Motor neuron (in vitro differentiated cells): ENCODE measurements at regions not wholly inside any gene's neighbourhood (a gene's known extent, or its start where the extent isn't known, plus 50 kb on each side); places are given as distances from the start of the nearest gene placed in this dataset.

Source experiments
- ATAC-seq, 8 experiments: fragments of 200-7000 bp; cut with Tn5 transposase; replicated peaks in 6 of 8; 2 replicates each; pipeline ENCODE4 v1.8.0; 2021; ENCODE audit warnings: mild to moderate bottlenecking in 8 of 8, moderate library complexity in 8 of 8
- H3K27ac ChIP-seq, 2 donors: fragments of 250-450 bp; sonication (Bioruptor Pico); 2 replicates each; pipeline ENCODE4 v1.9.0; 2021; ENCODE audit warnings: antibody characterized with exemption in 2 of 2, mild to moderate bottlenecking in 2 of 2, moderate library complexity in 1 of 2
- H3K4me1 ChIP-seq, 2 donors: fragments of 250-450 bp; sonication (Bioruptor Pico); replicated peaks in 1 of 2; 2 replicates each; pipeline ENCODE4 v1.6.1; 2021; ENCODE audit warnings: antibody characterized with exemption in 2 of 2, mild to moderate bottlenecking in 2 of 2, moderate library complexity in 1 of 2
- H3K4me3 ChIP-seq, 5 donors: fragments of 250-450 bp; sonication (Bioruptor Pico); 2 replicates each; pipeline ENCODE4 v1.9.0; 2021; ENCODE audit warnings: antibody characterized with exemption in 5 of 5, mild to moderate bottlenecking in 5 of 5, moderate library complexity in 4 of 5
- WGBS, 10 experiments: fragments of 450-650 bp; shearing (Covaris generic); methylation state at CpG; one replicate each; pipeline ENCODE4 v1.0.0; 2022; 5-methylcytosine and 5-hydroxymethylcytosine counted together
- in situ Hi-C, 9 experiments: fragments of 400-800 bp; cut with MboI; loops; one replicate each; pipeline ENCODE4 v1.15.0; 2021; ENCODE audit warnings: low sequenced_read_pairs in 9 of 9, low pct_unique_long_range_greater_than_20kb in 2 of 9; ENCODE audit not compliant: unreplicated experiment in 9 of 9

GRCh38 chr7:136514776-136515175 is 353.7 kb upstream of the CHRM2 start:
- Histone ChIP-seq H3K4me3 (no peak overlapping the region), H3K4me1 (peaks cover 0 to 3% of the 10 kb centered on the region in 2 donors), H3K27ac (no peak overlapping the region)
- 0 to 86% (median 67%) methylated on average over 1 to 2 of the region's 2 CpGs; no CpG with 5 or more reads in 3 of the 10 experiments for WGBS, 10 experiments
- in situ Hi-C loops: no loop called here
- no peak for ATAC-seq

GRCh38 chr7:136513744-136514143 is 354.7 kb upstream of the CHRM2 start:
- no peak overlapping the region for H3K27ac ChIP-seq
- 0 to 95% (median 78%) methylated on average over 1 to 2 of the region's 2 CpGs; no CpG with 5 or more reads in 1 of the 10 experiments for WGBS, 10 experiments
- no peak overlapping the region for H3K4me3 ChIP-seq
- peaks cover 0 to 3% of the 10 kb centered on the region in 2 donors for H3K4me1 ChIP-seq
- no peak for ATAC-seq
- in situ Hi-C loops: no loop called here

GRCh38 chr7:136509466-136509865 is 359.0 kb upstream of the CHRM2 start:
- 0 to 100% (median 60%) methylated on average over 1 to 2 of the region's 3 CpGs; no CpG with 5 or more reads in 2 of the 10 experiments for WGBS, 10 experiments
- no peak overlapping the region for H3K27ac ChIP-seq

DNA sequence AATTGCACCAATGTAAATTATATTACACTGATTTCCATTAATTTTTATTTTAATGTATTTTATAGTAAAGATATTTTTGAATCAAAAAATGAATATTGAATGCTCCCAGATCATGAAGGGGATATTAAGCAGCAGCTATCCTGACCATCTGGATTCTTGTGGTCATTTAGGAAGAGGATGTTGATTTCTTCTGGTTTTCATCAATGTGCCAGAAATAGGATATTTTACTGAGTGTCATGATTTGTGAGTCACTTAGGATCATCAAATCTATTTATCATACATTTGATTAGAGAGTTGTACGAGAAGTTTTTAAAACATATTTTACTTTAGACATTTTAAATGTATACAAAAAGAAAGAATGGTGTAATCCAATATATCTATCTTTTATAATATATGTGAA is 366.3 kb upstream of the CHRM2 start:
- Histone ChIP-seq H3K4me1 (peaks cover 0 to 2% of the 10 kb centered on the region in 2 donors), H3K4me3 (no peak overlapping the region), H3K27ac (no peak overlapping the region)
- in situ Hi-C loops: no loop called here
- ATAC-seq: no peak
- WGBS, 10 experiments: 0 to 100% (median 73%) methylated on average over 1 of the region's 1 CpG

More at GRCh38 chr7:136509466-136509865, 359.0 kb upstream of the CHRM2 start:
- Histone ChIP-seq H3K4me3 (no peak overlapping the region), H3K4me1 (peaks cover 0 to 2% of the 10 kb centered on the region in 2 donors)
- ATAC-seq: no peak
- in situ Hi-C loops: no loop called here

DNA sequence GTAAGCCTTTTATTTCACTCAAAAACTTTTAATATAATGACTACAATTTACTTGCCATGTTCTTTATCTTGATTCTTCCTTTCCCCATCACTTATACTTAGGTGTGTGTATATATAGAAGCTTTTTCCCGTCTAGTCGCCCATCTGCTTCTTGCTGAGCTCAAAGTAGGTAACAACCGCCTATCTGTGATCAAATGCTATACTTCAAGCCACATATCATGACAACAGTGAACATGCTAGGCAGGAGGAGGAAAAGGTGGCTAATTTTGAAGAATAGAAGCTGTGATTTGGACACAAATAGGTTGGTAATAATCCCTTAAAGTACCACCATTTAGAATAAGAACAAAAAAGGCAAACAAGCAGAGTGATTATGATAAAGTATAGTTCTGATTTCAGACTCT is 367.3 kb upstream of the CHRM2 start:
- H3K27ac ChIP-seq: no peak overlapping the region
- in situ Hi-C loops: no loop called here
- ATAC-seq: no peak
- H3K4me3 ChIP-seq: no peak overlapping the region
- peaks cover 6 to 9% of the 10 kb centered on the region in 2 donors for H3K4me1 ChIP-seq
- 20 to 100% (median 83%) methylated on average over 1 to 3 of the region's 3 CpGs; no CpG with 5 or more reads in 1 of the 10 experiments for WGBS, 10 experiments

DNA sequence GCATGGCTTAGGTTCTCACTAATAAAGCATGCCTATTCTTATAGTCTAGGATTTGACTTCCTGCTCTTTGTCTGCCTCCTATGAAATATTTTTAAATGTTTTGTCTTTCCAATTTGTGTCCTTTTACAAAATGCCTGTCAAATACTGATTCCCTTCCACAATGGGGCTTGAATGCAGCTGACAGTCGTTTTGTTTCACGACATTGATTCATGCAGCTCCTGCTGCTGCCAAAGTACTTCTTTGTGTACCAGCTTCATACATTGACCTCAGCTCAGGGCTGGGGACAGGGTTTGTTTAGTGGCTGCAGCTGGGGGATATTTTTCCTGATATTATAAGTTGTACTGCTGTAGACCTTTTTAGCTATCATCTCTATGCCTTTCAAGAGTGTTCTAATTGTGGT is 371.9 kb upstream of the CHRM2 start:
- H3K4me3 ChIP-seq: no peak overlapping the region
- H3K27ac ChIP-seq: no peak overlapping the region
- peak in 5 of 8 experiments; percentile 67 to 94 (median 73) for ATAC-seq
- H3K4me1 ChIP-seq: peaks cover 6 to 9% of the 10 kb centered on the region in 2 donors
- WGBS, 10 experiments: 0 to 24% (median 4%) methylated on average over 1 to 2 of the region's 2 CpGs; no CpG with 5 or more reads in 2 of the 10 experiments
- in situ Hi-C loops: no loop called here

GRCh38 chr7:136495081-136495480 is 373.4 kb upstream of the CHRM2 start:
- in situ Hi-C loops: no loop called here
- no peak for ATAC-seq
- Histone ChIP-seq H3K27ac (no peak overlapping the region), H3K4me1 (peaks cover 6 to 9% of the 10 kb centered on the region in 2 donors), H3K4me3 (no peak overlapping the region)
- WGBS, 10 experiments: 100% methylated on average over 1 to 2 of the region's 4 CpGs; no CpG with 5 or more reads in 8 of the 10 experiments

DNA sequence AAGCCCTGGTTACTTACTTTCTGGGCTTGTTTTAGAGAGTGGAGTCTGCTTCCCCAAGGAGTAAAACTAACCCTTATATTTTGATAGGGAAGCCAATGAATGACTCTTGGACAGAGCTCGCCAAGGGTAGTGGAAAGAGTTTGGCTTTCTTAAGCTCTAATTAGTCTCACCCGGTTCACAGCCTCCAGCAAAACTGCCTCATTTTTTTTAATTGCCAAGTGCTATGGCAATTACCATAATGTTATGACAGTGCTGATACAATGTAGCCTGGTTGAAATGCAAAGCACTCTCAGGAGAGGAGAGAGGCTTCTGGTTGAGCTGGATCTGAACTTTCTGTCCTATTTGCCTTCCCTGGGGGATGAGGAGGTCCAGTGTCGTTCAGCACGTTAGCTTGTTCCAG is 376.1 kb upstream of the CHRM2 start:
- in situ Hi-C loops: no loop called here
- Histone ChIP-seq H3K27ac (no peak overlapping the region), H3K4me3 (no peak overlapping the region), H3K4me1 (peaks cover 6 to 9% of the 10 kb centered on the region in 2 donors)
- WGBS, 10 experiments: 10 to 100% (median 79%) methylated on average over 1 to 4 of the region's 4 CpGs; no CpG with 5 or more reads in 1 of the 10 experiments
- ATAC-seq: no peak

DNA sequence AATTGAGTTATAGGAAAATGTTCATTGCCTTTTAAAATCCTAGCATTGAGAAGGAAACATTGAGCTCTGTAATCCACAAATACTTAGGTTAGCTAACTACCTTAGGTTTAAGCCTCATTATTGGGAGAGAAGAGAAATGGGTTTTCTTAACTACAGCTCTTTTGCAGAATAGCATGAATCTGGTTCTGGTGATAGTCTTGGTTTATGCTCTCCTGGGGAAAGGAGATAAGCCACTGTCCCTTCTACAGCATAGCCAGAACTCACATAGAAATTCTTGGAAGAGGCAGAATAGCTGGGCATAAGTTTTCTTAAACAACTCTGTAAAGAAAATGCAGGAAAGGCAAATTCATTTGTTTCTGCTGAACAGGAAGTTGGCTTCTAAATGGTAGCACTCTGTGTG is 378.6 kb upstream of the CHRM2 start:
- in situ Hi-C loops: no loop called here
- Histone ChIP-seq H3K27ac (no peak overlapping the region), H3K4me1 (no peaks in the 10 kb centered on the region), H3K4me3 (no peak overlapping the region)
- ATAC-seq: no peak

DNA sequence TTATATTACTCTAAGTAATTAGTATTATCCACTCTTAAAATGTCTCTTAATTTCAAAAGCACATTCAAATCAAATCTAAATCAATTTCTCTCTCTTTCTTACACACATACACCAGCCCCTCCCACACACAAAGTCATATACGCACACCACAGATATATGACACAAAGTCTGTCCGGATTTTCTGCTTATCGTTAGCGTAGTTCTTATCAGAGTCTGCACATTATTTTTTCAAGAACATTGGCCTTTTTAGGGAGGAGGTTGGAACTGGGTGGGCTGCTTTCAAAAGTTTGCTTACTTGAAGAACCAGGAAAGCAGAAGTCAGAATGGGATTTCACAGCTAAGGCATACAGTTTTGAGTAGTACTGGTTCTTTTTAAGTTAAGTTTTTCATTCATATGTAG is 387.6 kb upstream of the CHRM2 start:
- WGBS, 10 experiments: 25 to 92% (median 70%) methylated on average over 2 to 4 of the region's 4 CpGs; no CpG with 5 or more reads in 1 of the 10 experiments
- Histone ChIP-seq H3K4me3 (no peak overlapping the region), H3K27ac (no peak overlapping the region), H3K4me1 (peaks cover 0 to 2% of the 10 kb centered on the region in 2 donors)
- in situ Hi-C loops: no loop called here
- no peak for ATAC-seq

DNA sequence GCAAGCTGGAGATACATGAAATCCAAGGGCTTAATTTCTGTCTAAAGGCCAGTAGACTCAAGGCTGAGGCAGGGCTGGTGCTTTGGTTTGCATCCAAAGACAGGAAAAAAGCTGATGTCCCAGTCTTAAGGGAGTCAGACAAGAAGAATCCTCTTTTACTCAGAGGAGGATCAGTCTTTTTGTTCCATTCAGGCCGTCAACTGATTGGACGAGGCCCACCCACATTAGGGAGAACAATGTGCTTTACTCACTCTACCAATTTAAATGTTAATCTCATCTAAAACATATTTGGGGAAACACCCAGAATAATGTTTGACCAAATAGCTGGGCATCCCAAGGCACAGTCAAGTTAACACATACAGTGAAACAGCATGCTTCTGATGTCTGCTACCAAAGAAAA is 388.5 kb upstream of the CHRM2 start:
- in situ Hi-C loops: no loop called here
- 0 to 60% (median 47%) methylated on average over 1 to 2 of the region's 2 CpGs; no CpG with 5 or more reads in 4 of the 10 experiments for WGBS, 10 experiments
- no peak overlapping the region for H3K4me3 ChIP-seq
- no peak for ATAC-seq
- H3K4me1 ChIP-seq: peaks cover 0 to 2% of the 10 kb centered on the region in 2 donors
- no peak overlapping the region for H3K27ac ChIP-seq

DNA sequence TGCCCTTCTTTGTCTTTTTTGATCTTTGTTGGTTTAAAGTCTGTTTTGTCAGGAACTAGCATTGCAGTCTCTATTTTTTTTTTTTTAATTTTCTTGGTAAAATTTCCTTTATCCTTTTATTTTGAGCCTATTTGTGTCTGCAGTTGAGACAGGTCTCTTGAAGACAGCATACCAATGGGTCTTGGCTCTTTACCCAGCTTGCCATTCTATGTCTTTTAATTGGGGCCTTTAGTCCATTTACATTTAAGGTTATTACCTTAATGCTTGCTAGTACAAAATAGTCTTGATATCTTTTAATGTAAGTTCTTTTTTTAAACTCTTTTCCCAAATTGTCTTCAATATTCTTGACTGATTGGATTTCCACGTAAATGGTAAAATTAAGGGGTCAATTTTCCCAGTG is 398.3 kb upstream of the CHRM2 start:
- no peak for ATAC-seq
- Histone ChIP-seq H3K4me3 (no peak overlapping the region), H3K27ac (no peak overlapping the region), H3K4me1 (no peaks in the 10 kb centered on the region)
- 0 to 100% (median 73%) methylated on average over 1 of the region's 1 CpG; no CpG with 5 or more reads in 1 of the 10 experiments for WGBS, 10 experiments
- in situ Hi-C loops: no loop called here

DNA sequence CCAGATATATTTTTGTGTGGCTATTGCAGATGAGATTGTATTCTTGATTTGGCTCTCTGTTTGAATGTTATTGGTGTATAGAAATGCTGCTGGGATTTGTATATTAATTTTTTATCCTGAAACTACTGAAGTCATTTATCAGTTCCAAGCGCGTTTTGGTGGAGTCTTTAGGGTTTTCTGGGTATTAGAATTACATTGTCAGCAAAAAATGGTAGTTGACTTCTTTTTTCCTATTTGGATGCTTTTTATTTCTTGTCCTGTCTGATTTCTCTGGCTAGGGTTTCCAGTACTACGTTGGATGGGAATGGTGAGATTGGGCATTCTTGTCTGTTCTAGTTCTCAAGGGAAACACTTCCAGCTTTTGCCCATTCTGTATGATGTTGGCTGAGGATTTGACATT is 415.5 kb upstream of the CHRM2 start:
- no peak for ATAC-seq
- no peak overlapping the region for H3K27ac ChIP-seq
- in situ Hi-C loops: no loop called here
- H3K4me3 ChIP-seq: no peak overlapping the region
- WGBS, 10 experiments: 16 to 100% (median 66%) methylated on average over 1 to 3 of the region's 3 CpGs; no CpG with 5 or more reads in 2 of the 10 experiments
- no peaks in the 10 kb centered on the region for H3K4me1 ChIP-seq

GRCh38 chr7:136446751-136447150 is 421.7 kb upstream of the CHRM2 start:
- H3K27ac ChIP-seq: no peak overlapping the region
- in situ Hi-C loops: no loop called here
- H3K4me1 ChIP-seq: no peaks in the 10 kb centered on the region
- no peak overlapping the region for H3K4me3 ChIP-seq
- no peak for ATAC-seq
